ENCODE measurements at regions not wholly inside any gene's neighbourhood (a gene's known extent, or its start where the extent isn't known, plus 50 kb on each side); places are given as distances from the start of the nearest gene placed in this dataset.

DNA sequence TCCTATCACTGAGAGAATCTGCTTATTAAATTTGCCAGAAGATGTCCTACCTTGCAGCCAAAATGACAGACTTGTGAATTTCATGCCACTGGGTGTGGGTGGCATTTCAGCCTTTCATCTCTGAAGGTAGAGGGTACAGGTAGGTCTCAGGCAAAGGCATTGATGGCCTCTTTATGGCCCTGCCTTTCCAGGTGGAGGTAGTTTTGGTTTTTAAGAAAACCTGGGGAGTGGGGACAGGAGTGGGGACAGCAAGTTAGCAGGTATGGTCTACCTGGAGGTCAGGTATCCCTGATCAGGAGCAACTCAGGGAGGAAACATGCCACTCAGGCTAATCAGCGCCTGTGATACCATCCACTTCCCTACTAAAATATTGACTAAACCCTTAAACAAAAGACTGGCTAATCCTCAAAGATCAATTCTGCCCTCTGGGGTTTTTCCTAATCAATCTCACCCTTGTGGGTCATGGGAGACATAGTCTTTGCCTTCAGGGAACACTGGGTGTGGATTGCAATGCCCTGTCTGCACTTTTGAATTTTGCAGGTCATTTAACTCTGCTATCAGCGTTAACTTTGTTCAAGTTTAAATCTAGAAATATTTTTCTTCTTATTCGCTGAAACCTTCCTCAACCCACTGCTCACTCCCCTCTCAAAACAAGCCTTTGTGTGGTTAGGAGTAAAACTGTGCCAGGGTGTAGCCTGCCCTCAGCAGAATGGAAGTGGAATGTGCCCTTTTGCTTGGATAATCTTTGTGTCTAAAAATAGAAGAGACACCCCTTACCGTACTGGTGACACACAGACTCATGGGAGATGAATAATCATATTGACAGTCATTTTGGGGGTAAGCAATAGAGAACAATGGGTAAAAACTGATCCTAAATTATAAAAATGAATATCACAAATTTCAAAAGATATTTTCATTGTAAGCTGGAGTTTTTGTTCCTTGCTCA is 233.7 kb downstream of the COG6 start:
- TF ChIP-seq, protein P1, sequence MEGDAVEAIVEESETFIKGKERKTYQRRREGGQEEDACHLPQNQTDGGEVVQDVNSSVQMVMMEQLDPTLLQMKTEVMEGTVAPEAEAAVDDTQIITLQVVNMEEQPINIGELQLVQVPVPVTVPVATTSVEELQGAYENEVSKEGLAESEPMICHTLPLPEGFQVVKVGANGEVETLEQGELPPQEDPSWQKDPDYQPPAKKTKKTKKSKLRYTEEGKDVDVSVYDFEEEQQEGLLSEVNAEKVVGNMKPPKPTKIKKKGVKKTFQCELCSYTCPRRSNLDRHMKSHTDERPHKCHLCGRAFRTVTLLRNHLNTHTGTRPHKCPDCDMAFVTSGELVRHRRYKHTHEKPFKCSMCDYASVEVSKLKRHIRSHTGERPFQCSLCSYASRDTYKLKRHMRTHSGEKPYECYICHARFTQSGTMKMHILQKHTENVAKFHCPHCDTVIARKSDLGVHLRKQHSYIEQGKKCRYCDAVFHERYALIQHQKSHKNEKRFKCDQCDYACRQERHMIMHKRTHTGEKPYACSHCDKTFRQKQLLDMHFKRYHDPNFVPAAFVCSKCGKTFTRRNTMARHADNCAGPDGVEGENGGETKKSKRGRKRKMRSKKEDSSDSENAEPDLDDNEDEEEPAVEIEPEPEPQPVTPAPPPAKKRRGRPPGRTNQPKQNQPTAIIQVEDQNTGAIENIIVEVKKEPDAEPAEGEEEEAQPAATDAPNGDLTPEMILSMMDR (IDR thresholded peaks at IDR 0.05; ENCODE audit: low read depth, low read length, poor library complexity, severe bottlenecking), result no peak
- no peak for TF ChIP-seq EZH2phosphoT487 (IDR thresholded peaks at IDR 0.05; ENCODE audit: borderline replicate concordance, low read length)
- Histone ChIP-seq H3K27me3 (ENCODE audit: control insufficient read depth, low read length) (no peaks in the 10 kb centered on the region), H3K9me3 (ENCODE audit: control insufficient read depth, insufficient read depth, low read length) (peaks cover 4% of the 10 kb centered on the region), H4K20me1 (ENCODE audit: control insufficient read depth, insufficient read depth, low read depth, low read length) (no peaks in the 10 kb centered on the region), H3K4me1 (ENCODE audit: control insufficient read depth, low read length) (no peaks in the 10 kb centered on the region), H3K27ac (ENCODE audit: low read depth, low read length) (no peak overlapping the region), H3K79me2 (ENCODE audit: control insufficient read depth, low read length) (no peaks in the 10 kb centered on the region), H3K4me2 (ENCODE audit: low read length) (no peak overlapping the region), H3K4me3 (ENCODE audit: low read length) (no peak overlapping the region), H3K36me3 (ENCODE audit: control insufficient read depth, low read length) (no peaks in the 10 kb centered on the region), H3F3A (ENCODE audit: control insufficient read depth, insufficient read depth) (no peaks in the 10 kb centered on the region), H3K9me2 (replicated peaks; ENCODE audit: control insufficient read depth, low read length) (no peaks in the 10 kb centered on the region)

DNA sequence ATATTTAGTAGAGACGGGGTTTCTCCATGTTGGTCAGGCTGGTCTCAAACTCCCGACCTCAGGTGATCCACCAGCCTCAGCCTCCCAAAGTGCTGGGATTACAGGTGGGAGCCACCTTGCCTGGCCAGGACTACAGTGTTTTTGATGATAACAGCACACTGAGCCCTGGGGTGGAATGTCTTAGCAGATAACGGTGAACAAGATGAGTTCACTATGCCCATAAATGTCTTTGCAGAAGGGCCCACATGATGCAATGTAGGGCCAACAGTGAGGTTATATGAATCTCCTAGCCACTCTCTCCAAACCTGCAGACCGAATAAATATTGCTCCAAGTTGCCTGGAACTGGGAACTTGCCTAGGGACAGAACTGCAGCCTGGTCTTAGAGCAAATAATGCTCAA is 235.1 kb downstream of the COG6 start:
- Histone ChIP-seq H3K4me1 (ENCODE audit: control insufficient read depth, low read length) (no peaks in the 10 kb centered on the region), H3K9me2 (replicated peaks; ENCODE audit: control insufficient read depth, low read length) (no peaks in the 10 kb centered on the region), H3K27me3 (ENCODE audit: control insufficient read depth, low read length) (no peaks in the 10 kb centered on the region), H3K4me2 (ENCODE audit: low read length) (no peak overlapping the region), H3K27ac (ENCODE audit: low read depth, low read length) (no peak overlapping the region), H3K36me3 (ENCODE audit: control insufficient read depth, low read length) (no peaks in the 10 kb centered on the region), H3K9me3 (ENCODE audit: control insufficient read depth, insufficient read depth, low read length) (no peaks in the 10 kb centered on the region), H3F3A (ENCODE audit: control insufficient read depth, insufficient read depth) (no peaks in the 10 kb centered on the region), H3K79me2 (ENCODE audit: control insufficient read depth, low read length) (no peaks in the 10 kb centered on the region), H4K20me1 (ENCODE audit: control insufficient read depth, insufficient read depth, low read depth, low read length) (no peaks in the 10 kb centered on the region), H3K4me3 (ENCODE audit: low read length) (no peak overlapping the region)
- TF ChIP-seq, protein P1 (IDR thresholded peaks at IDR 0.05; ENCODE audit: low read depth, low read length, poor library complexity, severe bottlenecking), result no peak
- TF ChIP-seq EZH2phosphoT487 (IDR thresholded peaks at IDR 0.05; ENCODE audit: borderline replicate concordance, low read length), result no peak

DNA sequence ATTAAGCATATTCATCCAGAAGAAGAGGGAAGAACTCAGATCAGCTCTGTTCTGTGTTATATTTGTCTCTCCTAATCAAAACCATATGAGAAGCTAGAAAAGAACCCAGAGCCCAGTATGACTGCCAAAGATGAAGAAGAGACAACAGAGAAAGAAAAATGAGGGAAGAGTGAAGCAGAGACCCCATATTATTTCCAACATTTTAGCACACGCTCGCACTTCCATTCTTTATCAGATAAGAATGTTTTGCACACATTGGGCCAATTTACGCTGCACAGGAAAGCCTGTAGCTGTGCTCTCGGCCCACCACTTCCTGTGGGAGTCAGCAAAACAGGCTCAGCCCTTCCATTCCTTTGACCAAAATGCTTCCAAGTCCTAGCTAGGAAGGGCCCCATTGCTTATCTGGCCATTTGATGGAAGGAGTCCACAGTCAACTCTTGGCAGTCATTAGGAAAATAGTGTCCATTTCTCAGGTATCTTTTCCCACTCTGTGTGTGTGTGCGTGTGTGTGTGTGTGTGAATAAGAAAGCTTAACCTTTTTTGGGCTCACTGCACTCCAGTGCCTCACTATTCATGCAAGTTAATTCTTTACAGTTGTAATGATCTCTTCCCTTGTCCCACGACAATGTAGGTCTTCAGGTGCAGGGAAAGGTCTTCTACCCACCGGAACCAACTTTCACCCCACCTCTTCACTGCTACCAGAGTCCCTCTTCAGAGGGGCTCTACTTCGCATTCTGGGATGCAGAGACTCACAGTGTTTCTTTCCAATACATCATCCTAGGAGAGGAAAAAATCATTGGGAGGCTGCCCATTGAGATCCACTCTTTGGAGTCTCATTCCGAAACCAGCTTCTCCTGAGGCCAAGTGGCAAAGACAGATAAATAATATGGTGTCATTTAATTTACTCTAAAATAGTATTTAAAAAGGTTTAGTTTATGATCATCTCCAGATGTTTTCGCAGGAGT is 237.5 kb downstream of the COG6 start:
- Histone ChIP-seq H3K79me2 (ENCODE audit: control insufficient read depth, low read length) (no peaks in the 10 kb centered on the region), H3K4me1 (ENCODE audit: control insufficient read depth, low read length) (no peaks in the 10 kb centered on the region), H3K4me2 (ENCODE audit: low read length) (no peak overlapping the region), H3K27ac (ENCODE audit: low read depth, low read length) (no peak overlapping the region), H3F3A (ENCODE audit: control insufficient read depth, insufficient read depth) (no peaks in the 10 kb centered on the region), H4K20me1 (ENCODE audit: control insufficient read depth, insufficient read depth, low read depth, low read length) (no peaks in the 10 kb centered on the region), H3K36me3 (ENCODE audit: control insufficient read depth, low read length) (no peaks in the 10 kb centered on the region), H3K4me3 (ENCODE audit: low read length) (no peak overlapping the region), H3K27me3 (ENCODE audit: control insufficient read depth, low read length) (no peaks in the 10 kb centered on the region), H3K9me3 (ENCODE audit: control insufficient read depth, insufficient read depth, low read length) (no peaks in the 10 kb centered on the region), H3K9me2 (replicated peaks; ENCODE audit: control insufficient read depth, low read length) (no peaks in the 10 kb centered on the region)
- TF ChIP-seq, protein P1 (IDR thresholded peaks at IDR 0.05; ENCODE audit: low read depth, low read length, poor library complexity, severe bottlenecking), result no peak
- TF ChIP-seq EZH2phosphoT487 (IDR thresholded peaks at IDR 0.05; ENCODE audit: borderline replicate concordance, low read length), result no peak
